Nephron progenitor cell (in vitro differentiated cells): ENCODE measurements at regions not wholly inside any gene's neighbourhood (a gene's known extent, or its start where the extent isn't known, plus 50 kb on each side); places are given as distances from the start of the nearest gene placed in this dataset.

ENCODE experiments used
- DNase-seq: peaks from one replicate; pipeline ENCODE4 v3.0.0; 2021
- H3K27ac Mint-ChIP-seq: 2 replicates; pipeline ENCODE4 v1.8.0; 2021; ENCODE audit warnings: mild to moderate bottlenecking, moderate library complexity, mixed read lengths
- H3K27me3 Mint-ChIP-seq: 2 replicates; pipeline ENCODE4 v1.8.0; 2021; ENCODE audit warnings: mild to moderate bottlenecking, low read depth, mixed read lengths; ENCODE audit not compliant: poor library complexity
- H3K36me3 Mint-ChIP-seq: 2 replicates; pipeline ENCODE4 v1.8.0; 2021; ENCODE audit warnings: low read depth, mixed read lengths
- H3K4me1 Mint-ChIP-seq: 2 replicates; pipeline ENCODE4 v1.8.0; 2021; ENCODE audit warnings: mixed read lengths
- H3K4me3 Mint-ChIP-seq: 2 replicates; pipeline ENCODE4 v1.8.0; 2021; ENCODE audit warnings: mild to moderate bottlenecking, moderate library complexity, mixed read lengths
- H3K9me3 Mint-ChIP-seq: 2 replicates; pipeline ENCODE4 v1.8.0; 2021; ENCODE audit warnings: mild to moderate bottlenecking, moderate library complexity, mixed read lengths
- CTCF ChIP-seq: fragments of 200-600 bp; sonication (generic); IDR thresholded peaks from 2 replicates; pipeline ENCODE4 v1.5.0; 2021; ENCODE audit warnings: antibody characterized with exemption

- peaks cover 59% of the 10 kb centered on the region for H3K27me3 Mint-ChIP-seq
- no peak overlapping the region for H3K27ac Mint-ChIP-seq
- no peaks in the 10 kb centered on the region for H3K36me3 Mint-ChIP-seq
- H3K4me3 Mint-ChIP-seq = no peak overlapping the region
- H3K4me1 Mint-ChIP-seq = no peaks in the 10 kb centered on the region
- peaks cover 5% of the 10 kb centered on the region for H3K9me3 Mint-ChIP-seq
- no peak for DNase-seq
- TF ChIP-seq CTCF = no peak
These were observed 59.4 kb upstream of the HMGXB4 start for GRCh38 chr22:35197886-35198285.

GRCh38 chr22:35198738-35199137 lies 58.6 kb upstream of the HMGXB4 start:
- peaks cover 59% of the 10 kb centered on the region for H3K27me3 Mint-ChIP-seq
- H3K27ac Mint-ChIP-seq = no peak overlapping the region
- H3K9me3 Mint-ChIP-seq = peaks cover 5% of the 10 kb centered on the region
- H3K4me3 Mint-ChIP-seq = no peak overlapping the region
- H3K4me1 Mint-ChIP-seq = peaks cover under 1% of the 10 kb centered on the region
- no peaks in the 10 kb centered on the region for H3K36me3 Mint-ChIP-seq
- no peak for DNase-seq
- no peak for TF ChIP-seq CTCF

GRCh38 chr22:35202376-35202775 lies 54.9 kb upstream of the HMGXB4 start:
- no peak for DNase-seq
- Mint-ChIP-seq H3K4me3 (no peak overlapping the region), H3K36me3 (no peaks in the 10 kb centered on the region), H3K4me1 (peaks cover 26% of the 10 kb centered on the region), H3K27ac (no peak overlapping the region), H3K9me3 (peaks cover 5% of the 10 kb centered on the region), H3K27me3 (peaks cover 41% of the 10 kb centered on the region)
- TF ChIP-seq CTCF = no peak

GRCh38 chr22:35203583-35203982 lies 53.7 kb upstream of the HMGXB4 start:
- no peak overlapping the region for H3K4me3 Mint-ChIP-seq
- H3K27me3 Mint-ChIP-seq = peaks cover 29% of the 10 kb centered on the region
- no peak for DNase-seq
- no peak for TF ChIP-seq CTCF
- no peaks in the 10 kb centered on the region for H3K36me3 Mint-ChIP-seq
- H3K27ac Mint-ChIP-seq = no peak overlapping the region
- H3K4me1 Mint-ChIP-seq = peaks cover 26% of the 10 kb centered on the region
- H3K9me3 Mint-ChIP-seq = peaks cover 5% of the 10 kb centered on the region

GRCh38 chr22:35204807-35205775 lies 52.2 kb upstream of the HMGXB4 start:
- Mint-ChIP-seq H3K27ac (peak overlapping the region; percentile 92), H3K36me3 (no peaks in the 10 kb centered on the region), H3K4me3 (peak overlapping the region; percentile 16), H3K4me1 (peaks cover 26% of the 10 kb centered on the region), H3K27me3 (peaks cover 21% of the 10 kb centered on the region), H3K9me3 (peaks cover 5% of the 10 kb centered on the region)
- TF ChIP-seq CTCF = no peak
- peak; percentile 15 for DNase-seq

GRCh38 chr22:35205961-35206360 lies 51.3 kb upstream of the HMGXB4 start:
- no peak overlapping the region for H3K4me3 Mint-ChIP-seq
- TF ChIP-seq CTCF = no peak
- H3K27ac Mint-ChIP-seq = peak overlapping the region; percentile 85
- H3K9me3 Mint-ChIP-seq = peaks cover 5% of the 10 kb centered on the region
- peaks cover 26% of the 10 kb centered on the region for H3K4me1 Mint-ChIP-seq
- DNase-seq = no peak
- H3K27me3 Mint-ChIP-seq = peaks cover 15% of the 10 kb centered on the region
- no peaks in the 10 kb centered on the region for H3K36me3 Mint-ChIP-seq
